PC-9 (cell line): ENCODE measurements at regions not wholly inside any gene's neighbourhood (a gene's known extent, or its start where the extent isn't known, plus 50 kb on each side); places are given as distances from the start of the nearest gene placed in this dataset.
"Not testable (repeated sequence)": the region's sequence is repeated elsewhere in the genome, so short reads cannot be mapped to it uniquely, and the experiment has no call there.

Source experiments
- CTCF ChIP-seq: fragments of 200-600 bp; sonication (generic); conservative IDR thresholded peaks from 2 replicates; pipeline ENCODE4 v1.6.1; 2017; ENCODE audit warnings: mixed run types, antibody characterized with exemption, mild to moderate bottlenecking, moderate library complexity
- EZH2 ChIP-seq: fragments of 200-600 bp; sonication (generic); IDR thresholded peaks from 2 replicates; pipeline ENCODE4 v1.8.0; 2017; ENCODE audit warnings: antibody characterized with exemption, low read depth

- not testable (repeated sequence) for TF ChIP-seq CTCF, EZH2
Observed at GRCh38 chr20:30309938-30310337, 947.5 kb upstream of the DEFB115 start.
